Mammary epithelial cell (primary cell): ENCODE measurements at regions not wholly inside any gene's neighbourhood (a gene's known extent, or its start where the extent isn't known, plus 50 kb on each side); places are given as distances from the start of the nearest gene placed in this dataset.

Experiments used
- CTCF ChIP-seq, 2 donors: IDR thresholded peaks in 1 of 2; conservative IDR thresholded peaks in 1 of 2; 2 replicates each; pipeline ENCODE4 v1.5.1; 2011 to 2012; ENCODE audit warnings: inconsistent platforms in 2 of 2, low read length in 2 of 2, mild to moderate bottlenecking in 2 of 2, control low read depth in 1 of 2, low read depth in 1 of 2; ENCODE audit not compliant: insufficient read depth in 1 of 2; ENCODE audit errors: extremely low read depth in 1 of 2
- EZH2 ChIP-seq: IDR thresholded peaks from 2 replicates; pipeline ENCODE4 v1.6.1; 2012; ENCODE audit warnings: low read length, inconsistent platforms, borderline replicate concordance

- TF ChIP-seq CTCF (conservative IDR thresholded peaks at IDR 0.05 in 1 of 2, IDR thresholded peaks at IDR 0.05 in 1 of 2; ENCODE audit: extremely low read depth in 1 of 2, insufficient read depth in 1 of 2, low read depth in 1 of 2, low read length in 2 of 2) (no peak), EZH2 (no peak)
Measured at GRCh38 chr5:120255214-120255613, 208.9 kb upstream of the PRR16 start.
